Urinary bladder (tissue), 3 donors: ENCODE measurements at regions not wholly inside any gene's neighbourhood (a gene's known extent, or its start where the extent isn't known, plus 50 kb on each side); places are given as distances from the start of the nearest gene placed in this dataset.
"Not testable (repeated sequence)": the region's sequence is repeated elsewhere in the genome, so short reads cannot be mapped to it uniquely, and the experiment has no call there.

Experiments
- DNase-seq: peaks from one replicate; pipeline ENCODE4 v3.0.0-alpha.2; 2015; ENCODE audit errors: extremely low spot score
- H3K27ac ChIP-seq: one replicate; pipeline ENCODE4 v1.5.1; 2013; ENCODE audit warnings: low read depth, mild to moderate bottlenecking, moderate library complexity
- H3K36me3 ChIP-seq: one replicate; pipeline ENCODE4 v1.6.1; 2013; ENCODE audit warnings: mild to moderate bottlenecking, moderate library complexity; ENCODE audit not compliant: insufficient read depth
- H3K4me1 ChIP-seq: one replicate; pipeline ENCODE4 v1.6.1; 2013; ENCODE audit warnings: mild to moderate bottlenecking, moderate library complexity; ENCODE audit not compliant: insufficient read depth
- H3K4me3 ChIP-seq: one replicate; pipeline ENCODE4 v1.5.1; 2013; ENCODE audit warnings: low read depth, low read length
- WGBS: extraction: QIAGEN DNeasy Blood & Tissue Kit; methylation state at CpG from one replicate; pipeline ENCODE4 v1.1.7; 2013; 5-methylcytosine and 5-hydroxymethylcytosine counted together
- donor health status: healthy with polysubstance abuse.
- donor health status: healthy.

GRCh38 chr3:5499404-5499803 is 311.9 kb downstream of the EDEM1 start:
- no peaks in the 10 kb centered on the region for H3K4me1 ChIP-seq
- 74% methylated on average over 1 of the region's 1 CpG for WGBS
- H3K4me3 ChIP-seq, result no peak overlapping the region
- no peak for DNase-seq
- H3K36me3 ChIP-seq, result no peaks in the 10 kb centered on the region
- no peak overlapping the region for H3K27ac ChIP-seq

DNA sequence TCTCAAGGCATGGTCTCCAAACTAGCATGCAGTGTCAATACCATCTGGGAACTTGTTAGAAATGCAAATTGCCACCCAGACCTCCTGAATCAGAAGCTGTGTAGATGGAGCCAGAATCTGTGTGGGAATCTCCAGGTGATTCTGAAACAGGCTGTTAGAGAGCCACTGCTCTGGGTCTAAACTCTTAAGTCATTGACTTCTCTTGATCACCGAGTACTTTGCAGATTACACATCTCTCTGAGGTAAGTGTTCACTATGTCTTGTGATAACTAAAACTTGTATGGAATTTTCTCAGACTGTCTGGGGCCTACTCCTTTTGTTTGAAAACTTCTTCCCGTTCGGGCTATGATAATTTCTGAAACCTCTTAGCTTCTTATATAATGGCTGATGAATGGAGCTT is 315.6 kb downstream of the EDEM1 start:
- DNase-seq, result no peak
- Histone ChIP-seq H3K4me1 (no peaks in the 10 kb centered on the region), H3K27ac (no peak overlapping the region), H3K4me3 (no peak overlapping the region), H3K36me3 (no peaks in the 10 kb centered on the region)
- 86% methylated on average over 3 of the region's 3 CpGs for WGBS

- no peak for DNase-seq
- no peak overlapping the region for H3K27ac ChIP-seq
- no peaks in the 10 kb centered on the region for H3K36me3 ChIP-seq
- no peak overlapping the region for H3K4me3 ChIP-seq
- 73% methylated on average over 5 of the region's 5 CpGs for WGBS
- no peaks in the 10 kb centered on the region for H3K4me1 ChIP-seq
Observed at GRCh38 chr3:5504135-5504534, 316.6 kb downstream of the EDEM1 start.

- WGBS, result 85% methylated on average over 3 of the region's 3 CpGs
- no peak overlapping the region for H3K27ac ChIP-seq
- DNase-seq, result no peak
- no peak overlapping the region for H3K4me3 ChIP-seq
- H3K36me3 ChIP-seq, result no peaks in the 10 kb centered on the region
- no peaks in the 10 kb centered on the region for H3K4me1 ChIP-seq
Observed at GRCh38 chr3:5505163-5505562, 317.7 kb downstream of the EDEM1 start.

- H3K36me3 ChIP-seq, result no peaks in the 10 kb centered on the region
- H3K4me3 ChIP-seq, result no peak overlapping the region
- 63% methylated on average over 2 of the region's 2 CpGs for WGBS
- no peak for DNase-seq
- no peak overlapping the region for H3K27ac ChIP-seq
- no peaks in the 10 kb centered on the region for H3K4me1 ChIP-seq
Observed at GRCh38 chr3:5505997-5506396, 318.5 kb downstream of the EDEM1 start.

- not testable (repeated sequence) for H3K4me1 ChIP-seq, H3K27ac ChIP-seq, H3K36me3 ChIP-seq, DNase-seq, H3K4me3 ChIP-seq
- WGBS, result 82% methylated on average over 3 of the region's 3 CpGs
Observed at GRCh38 chr3:5508860-5509259, 321.4 kb downstream of the EDEM1 start.

DNA sequence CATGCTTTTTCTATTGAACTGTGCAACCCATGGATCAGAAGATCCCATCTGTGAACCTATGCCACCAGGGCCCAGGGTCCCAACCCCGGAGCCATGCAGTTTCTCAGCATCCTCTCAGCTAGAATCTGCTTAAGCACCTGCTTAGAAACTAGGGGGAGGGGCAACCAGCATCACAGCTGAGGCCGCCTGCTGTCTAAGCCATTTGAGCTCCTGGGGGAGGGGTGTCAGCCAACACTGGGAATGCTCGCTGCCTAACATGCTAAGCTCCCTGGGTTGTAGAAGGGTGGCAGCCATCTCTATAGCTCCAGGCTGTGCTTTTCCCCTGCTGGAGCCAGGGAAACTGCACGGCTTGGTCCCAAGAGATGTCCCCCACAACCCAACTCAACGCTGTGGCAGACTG is 322.8 kb downstream of the EDEM1 start:
- 79% methylated on average over 5 of the region's 5 CpGs for WGBS
- no peak for DNase-seq
- Histone ChIP-seq H3K4me3 (no peak overlapping the region), H3K36me3 (no peaks in the 10 kb centered on the region), H3K4me1 (no peaks in the 10 kb centered on the region), H3K27ac (no peak overlapping the region)

GRCh38 chr3:5517921-5518320 is 330.4 kb downstream of the EDEM1 start:
- 96% methylated on average over 4 of the region's 4 CpGs for WGBS
- no peak overlapping the region for H3K4me3 ChIP-seq
- no peak overlapping the region for H3K27ac ChIP-seq
- H3K4me1 ChIP-seq, result no peaks in the 10 kb centered on the region
- no peak for DNase-seq
- no peaks in the 10 kb centered on the region for H3K36me3 ChIP-seq

- Histone ChIP-seq H3K36me3 (no peaks in the 10 kb centered on the region), H3K27ac (no peak overlapping the region), H3K4me1 (no peaks in the 10 kb centered on the region), H3K4me3 (no peak overlapping the region)
- no peak for DNase-seq
- WGBS, result 76% methylated on average over 5 of the region's 5 CpGs
Observed at GRCh38 chr3:5520237-5520636, 332.7 kb downstream of the EDEM1 start.

DNA sequence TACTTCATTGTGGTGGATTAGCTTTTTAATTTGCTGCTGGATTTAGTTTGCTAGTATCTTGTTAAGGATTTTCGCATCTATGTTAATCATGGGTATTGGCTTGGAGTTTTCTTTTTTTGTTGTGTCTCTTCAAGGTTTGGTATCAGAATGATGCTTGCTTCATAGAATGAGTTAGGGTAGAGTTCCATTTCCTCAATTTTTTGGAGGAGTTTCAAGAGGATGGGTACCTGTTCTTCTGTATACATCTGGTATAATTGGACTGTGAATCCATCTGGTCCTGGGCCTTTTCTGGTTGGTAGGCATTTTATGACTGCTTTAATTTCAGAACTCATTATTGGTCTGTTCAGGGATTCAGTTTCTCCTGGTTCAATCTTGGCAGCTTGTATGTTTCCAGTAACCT is 335.6 kb downstream of the EDEM1 start:
- Histone ChIP-seq H3K27ac (no peak overlapping the region), H3K4me1 (no peaks in the 10 kb centered on the region), H3K4me3 (no peak overlapping the region), H3K36me3 (no peaks in the 10 kb centered on the region)
- DNase-seq, result no peak
- WGBS, result 88% methylated on average over 1 of the region's 1 CpG

DNA sequence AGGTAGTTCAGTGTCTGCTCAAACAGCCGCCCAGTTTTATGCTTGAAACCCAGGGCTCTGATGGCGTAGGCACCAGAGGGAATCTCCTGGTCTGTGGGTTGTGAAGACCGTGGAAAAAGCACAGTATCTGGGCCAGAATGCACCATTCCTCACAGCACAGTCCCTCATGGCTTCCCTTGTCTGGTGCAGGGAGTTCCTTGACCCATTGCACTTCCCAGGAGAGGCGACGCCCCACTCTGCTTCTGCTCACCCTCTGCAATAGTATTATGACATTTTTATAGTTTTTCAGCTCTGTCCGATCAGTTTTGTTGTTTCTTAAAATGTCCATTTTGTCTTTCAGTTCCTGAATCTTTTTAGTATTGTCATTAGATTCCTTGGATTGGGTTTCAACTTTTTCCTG is 343.5 kb downstream of the EDEM1 start:
- WGBS, result 67% methylated on average over 6 of the region's 6 CpGs
- H3K36me3 ChIP-seq, result no peaks in the 10 kb centered on the region
- H3K4me1 ChIP-seq, result no peaks in the 10 kb centered on the region
- no peak for DNase-seq
- no peak overlapping the region for H3K27ac ChIP-seq
- H3K4me3 ChIP-seq, result no peak overlapping the region

DNA sequence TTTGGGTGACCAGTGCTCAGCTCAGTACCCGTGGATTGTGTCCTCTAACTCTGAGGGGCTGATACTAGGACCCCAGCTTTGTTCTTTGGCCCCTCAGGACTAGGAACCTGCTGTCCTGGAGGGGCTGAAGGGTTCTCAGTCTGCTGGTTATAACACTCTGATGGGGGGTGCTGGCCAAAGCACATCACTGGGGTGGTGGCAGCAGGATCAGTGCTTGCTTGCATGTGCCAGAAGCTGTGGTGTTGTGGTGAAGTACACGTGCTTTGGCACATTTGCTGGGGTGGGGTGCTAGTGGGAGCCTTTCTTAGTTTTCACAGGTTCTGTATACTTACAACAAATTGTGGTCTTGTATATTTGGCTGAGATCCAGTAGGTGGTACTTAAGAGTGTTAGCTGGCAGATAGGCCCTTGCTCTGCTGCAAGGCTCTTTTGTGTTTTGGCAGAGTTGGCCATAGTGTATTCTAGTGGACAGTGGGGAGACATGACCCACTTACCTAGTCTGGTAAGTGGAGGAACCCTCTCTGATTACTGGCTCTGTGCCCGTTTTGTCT is 344.3 kb downstream of the EDEM1 start:
- Histone ChIP-seq H3K4me1 (no peaks in the 10 kb centered on the region), H3K27ac (no peak overlapping the region), H3K36me3 (no peaks in the 10 kb centered on the region), H3K4me3 (no peak overlapping the region)
- DNase-seq, result no peak
- WGBS, result 83% methylated on average over 3 of the region's 3 CpGs

DNA sequence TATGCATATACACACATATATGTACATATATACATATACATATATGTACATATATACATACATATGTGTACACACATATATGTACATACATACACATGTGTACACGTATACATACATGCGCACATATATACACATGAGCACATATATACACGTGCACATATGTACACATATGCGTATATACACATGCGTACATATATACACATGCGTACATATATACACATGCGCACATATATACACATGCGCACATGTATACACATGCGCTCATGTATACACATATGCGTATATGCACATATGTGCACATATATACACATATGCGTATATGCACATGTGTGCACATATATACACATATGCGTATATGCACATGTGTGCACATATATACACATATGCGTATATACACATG is 353.0 kb downstream of the EDEM1 start:
- Histone ChIP-seq H3K4me3 (no peak overlapping the region), H3K4me1 (no peaks in the 10 kb centered on the region), H3K36me3 (no peaks in the 10 kb centered on the region), H3K27ac (no peak overlapping the region)
- WGBS, result 94% methylated on average over 13 of the region's 13 CpGs
- DNase-seq, result no peak

DNA sequence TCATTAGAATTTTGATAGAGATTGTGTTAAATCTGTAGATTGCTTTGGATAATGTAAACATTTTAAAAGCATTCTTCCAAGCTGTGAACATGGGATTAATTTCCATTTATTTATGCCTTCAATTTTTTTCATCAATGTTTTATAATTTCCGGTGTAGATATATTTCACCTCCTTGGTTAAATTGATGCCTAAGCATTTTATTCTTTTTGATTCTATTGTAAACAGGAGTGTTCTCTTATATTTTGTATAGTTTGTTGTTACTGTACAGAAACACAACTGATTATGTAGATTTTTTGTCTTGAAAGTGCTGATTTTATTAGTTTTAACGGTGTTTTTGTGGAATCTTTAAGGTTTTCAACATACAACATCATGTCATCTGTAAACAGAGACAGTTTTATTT is 355.0 kb downstream of the EDEM1 start:
- WGBS, result 84% methylated on average over 2 of the region's 2 CpGs
- Histone ChIP-seq H3K36me3 (no peaks in the 10 kb centered on the region), H3K4me1 (no peaks in the 10 kb centered on the region), H3K4me3 (no peak overlapping the region), H3K27ac (no peak overlapping the region)
- no peak for DNase-seq

DNA sequence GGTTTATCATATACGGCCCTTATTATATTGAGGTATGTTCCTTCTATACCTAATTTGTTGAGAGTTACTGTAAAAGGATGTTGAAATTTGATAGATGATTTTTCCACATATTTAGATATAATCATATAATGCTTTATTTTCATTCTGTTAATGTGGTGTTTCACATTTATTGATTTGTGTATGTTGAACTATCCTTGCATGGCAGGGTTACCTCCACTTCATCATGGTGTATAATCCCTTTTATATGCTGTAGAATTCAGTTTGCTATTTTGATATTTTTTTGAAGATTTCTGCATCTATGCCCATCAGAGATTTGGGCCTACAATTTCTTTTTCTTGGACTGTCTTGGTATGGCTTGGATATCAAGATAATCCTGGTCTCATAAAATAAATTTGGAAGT is 355.5 kb downstream of the EDEM1 start:
- Histone ChIP-seq H3K4me3 (no peak overlapping the region), H3K4me1 (no peaks in the 10 kb centered on the region), H3K36me3 (no peaks in the 10 kb centered on the region), H3K27ac (no peak overlapping the region)
- 93% methylated on average over 1 of the region's 1 CpG for WGBS
- no peak for DNase-seq
